ENCODE measurements at regions not wholly inside any gene's neighbourhood (a gene's known extent, or its start where the extent isn't known, plus 50 kb on each side); places are given as distances from the start of the nearest gene placed in this dataset.
"Not testable (repeated sequence)": the region's sequence is repeated elsewhere in the genome, so short reads cannot be mapped to it uniquely, and the experiment has no call there.

DNA sequence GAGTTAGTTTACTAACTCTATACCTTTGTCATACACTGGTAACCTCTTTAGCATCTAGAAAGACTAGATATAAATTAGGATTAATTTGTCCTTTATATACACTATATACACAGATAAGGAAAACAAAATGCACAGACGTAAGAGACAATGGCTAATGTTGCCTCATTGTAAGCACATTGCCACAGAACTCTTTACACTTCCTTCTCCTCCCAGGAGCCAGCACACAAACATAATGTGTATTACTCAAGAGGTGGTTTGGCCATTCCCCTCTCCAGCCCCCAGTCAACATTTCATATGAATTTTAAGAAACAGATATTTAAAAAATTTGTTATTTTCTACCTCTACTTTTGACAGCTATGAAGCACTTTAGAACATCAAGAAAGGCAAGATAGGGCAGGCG lies 131.4 kb upstream of the OR4E1 start:
- DNase-seq (ENCODE audit: insufficient read length, low spot score), result no peak
- FAIRE-seq, result no peak
- TF ChIP-seq, protein P1, sequence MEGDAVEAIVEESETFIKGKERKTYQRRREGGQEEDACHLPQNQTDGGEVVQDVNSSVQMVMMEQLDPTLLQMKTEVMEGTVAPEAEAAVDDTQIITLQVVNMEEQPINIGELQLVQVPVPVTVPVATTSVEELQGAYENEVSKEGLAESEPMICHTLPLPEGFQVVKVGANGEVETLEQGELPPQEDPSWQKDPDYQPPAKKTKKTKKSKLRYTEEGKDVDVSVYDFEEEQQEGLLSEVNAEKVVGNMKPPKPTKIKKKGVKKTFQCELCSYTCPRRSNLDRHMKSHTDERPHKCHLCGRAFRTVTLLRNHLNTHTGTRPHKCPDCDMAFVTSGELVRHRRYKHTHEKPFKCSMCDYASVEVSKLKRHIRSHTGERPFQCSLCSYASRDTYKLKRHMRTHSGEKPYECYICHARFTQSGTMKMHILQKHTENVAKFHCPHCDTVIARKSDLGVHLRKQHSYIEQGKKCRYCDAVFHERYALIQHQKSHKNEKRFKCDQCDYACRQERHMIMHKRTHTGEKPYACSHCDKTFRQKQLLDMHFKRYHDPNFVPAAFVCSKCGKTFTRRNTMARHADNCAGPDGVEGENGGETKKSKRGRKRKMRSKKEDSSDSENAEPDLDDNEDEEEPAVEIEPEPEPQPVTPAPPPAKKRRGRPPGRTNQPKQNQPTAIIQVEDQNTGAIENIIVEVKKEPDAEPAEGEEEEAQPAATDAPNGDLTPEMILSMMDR (IDR thresholded peaks at IDR 0.05; ENCODE audit: insufficient read depth, missing control alignments), result no peak

DNA sequence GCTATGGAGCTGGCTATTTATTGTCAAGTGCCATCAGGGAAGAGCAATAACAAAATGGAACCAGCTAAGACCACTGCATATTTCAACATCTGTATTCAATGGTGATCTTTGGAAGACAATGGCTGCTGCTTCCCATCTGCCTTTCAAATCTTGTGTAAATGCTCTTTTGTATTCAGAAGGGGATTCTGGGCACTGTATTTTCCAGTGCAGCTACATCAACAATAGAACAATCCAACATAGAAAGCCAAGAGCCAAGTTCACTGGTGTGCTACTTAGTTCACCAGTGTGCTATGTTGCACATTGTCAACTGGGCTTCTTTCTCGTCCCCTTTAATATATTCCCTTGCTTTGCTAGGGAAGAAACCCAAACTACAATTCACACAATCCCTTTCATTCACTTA lies 128.8 kb upstream of the OR4E1 start:
- TF ChIP-seq, protein P1 (IDR thresholded peaks at IDR 0.05; ENCODE audit: insufficient read depth, missing control alignments), result no peak

DNA sequence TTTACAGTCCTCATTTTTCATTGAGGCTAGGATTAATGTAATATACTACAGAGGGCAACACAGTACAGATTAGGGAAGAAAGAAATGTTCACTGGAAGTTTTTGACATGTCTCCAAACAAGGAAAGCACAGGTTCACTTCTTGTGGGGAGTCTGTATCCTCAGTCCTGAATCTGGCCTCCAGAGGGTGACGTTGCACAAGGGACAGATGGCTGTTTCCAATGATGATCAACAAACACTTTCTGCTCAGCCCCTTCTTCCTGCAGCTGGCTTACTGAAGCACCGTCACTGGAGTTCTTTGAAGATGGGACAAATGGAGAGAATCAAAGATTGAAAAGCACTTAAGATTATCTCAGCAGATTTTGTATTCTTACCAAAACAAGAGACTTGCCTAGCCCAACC lies 123.3 kb upstream of the OR4E1 start:
- TF ChIP-seq, protein P1 (IDR thresholded peaks at IDR 0.05; ENCODE audit: insufficient read depth, missing control alignments), result no peak
- FAIRE-seq (no peak), DNase-seq (ENCODE audit: insufficient read length, low spot score) (no peak)

More for the DNA sequence above, 128.8 kb upstream of the OR4E1 start:
- FAIRE-seq (no peak), DNase-seq (ENCODE audit: insufficient read length, low spot score) (no peak)

DNA sequence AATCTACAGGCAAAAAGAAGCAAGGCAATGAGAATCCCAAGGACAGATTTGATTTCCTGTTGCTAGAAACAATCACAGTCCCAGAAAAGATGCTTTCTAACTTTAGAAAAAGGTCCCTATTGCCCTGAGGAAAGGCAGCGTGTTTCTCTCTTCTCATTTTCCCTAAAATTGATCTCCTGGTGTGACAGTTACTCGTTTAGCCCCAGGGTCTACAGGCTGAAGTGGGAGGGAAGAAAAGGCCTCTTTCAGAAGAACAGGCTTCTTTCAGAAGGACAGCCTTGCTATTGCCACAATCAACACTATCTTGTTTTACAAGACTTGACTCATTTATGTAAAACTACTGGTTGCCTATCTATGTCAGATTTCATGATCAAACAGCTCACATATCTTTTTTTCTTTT lies 121.8 kb upstream of the OR4E1 start:
- no peak for FAIRE-seq

DNA sequence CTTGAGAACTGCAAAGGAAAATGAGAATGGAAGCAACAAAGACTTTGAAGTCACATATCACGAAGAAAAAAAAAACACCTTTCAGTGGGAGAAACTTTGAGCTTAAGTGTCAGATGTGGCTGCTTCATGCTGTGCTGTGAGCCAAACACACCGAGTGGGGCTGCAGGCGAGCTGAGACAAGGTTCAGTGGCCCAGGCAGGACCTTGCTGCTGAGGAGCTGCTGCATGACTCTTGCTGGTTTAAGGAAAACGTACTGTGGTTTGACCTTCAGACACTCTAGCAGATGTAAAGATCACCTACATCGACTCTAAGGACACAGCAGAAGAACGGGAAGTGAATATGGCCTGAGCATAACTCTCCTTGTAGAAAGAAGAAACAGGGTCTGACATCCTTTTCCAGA lies 118.1 kb upstream of the OR4E1 start:
- FAIRE-seq (no peak), DNase-seq (ENCODE audit: insufficient read length, low spot score) (no peak)
- TF ChIP-seq, protein P1 (IDR thresholded peaks at IDR 0.05; ENCODE audit: insufficient read depth, missing control alignments), result no peak

More for the DNA sequence above, 121.8 kb upstream of the OR4E1 start:
- TF ChIP-seq, protein P1 (IDR thresholded peaks at IDR 0.05; ENCODE audit: insufficient read depth, missing control alignments), result no peak
- DNase-seq (ENCODE audit: insufficient read length, low spot score), result no peak

DNA sequence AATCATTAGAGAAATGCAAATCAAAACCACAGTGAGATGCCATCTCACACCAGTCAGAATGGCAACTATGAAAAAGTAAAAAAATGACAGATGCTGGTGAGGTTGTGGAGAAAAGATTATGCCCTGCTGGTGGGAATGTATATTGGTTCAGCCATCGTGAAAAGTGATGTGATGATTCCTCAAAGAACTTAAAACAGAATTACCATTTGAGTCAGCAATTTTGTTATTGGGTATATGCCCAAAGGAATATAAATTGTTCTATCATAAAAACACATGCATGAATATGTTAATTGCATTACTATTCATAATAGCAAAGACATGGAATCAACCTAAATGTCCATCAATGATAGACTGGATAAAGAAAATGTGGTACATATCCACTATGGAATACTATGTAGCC lies 115.1 kb upstream of the OR4E1 start:
- not testable (repeated sequence) for FAIRE-seq; DNase-seq (ENCODE audit: insufficient read length, low spot score)

DNA sequence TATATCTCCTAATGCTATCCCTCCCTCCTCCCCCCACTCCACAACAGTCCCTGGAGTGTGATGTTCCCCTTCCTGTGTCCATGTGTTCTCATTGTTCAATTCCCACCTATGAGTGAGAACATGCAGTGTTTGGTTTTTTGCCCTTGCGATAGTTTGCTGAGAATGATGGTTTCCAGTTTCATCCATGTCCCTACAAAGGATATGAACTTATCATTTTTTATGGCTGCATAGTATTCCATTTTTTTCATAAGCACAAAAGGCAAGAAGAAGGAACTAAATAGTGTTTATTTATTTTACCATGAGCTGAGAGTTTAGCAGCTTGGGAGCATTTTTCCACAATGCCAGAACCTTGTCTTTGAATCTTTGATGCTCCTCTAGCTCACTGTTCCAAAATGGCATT lies 113.6 kb upstream of the OR4E1 start:
- not testable (repeated sequence) for FAIRE-seq

DNA sequence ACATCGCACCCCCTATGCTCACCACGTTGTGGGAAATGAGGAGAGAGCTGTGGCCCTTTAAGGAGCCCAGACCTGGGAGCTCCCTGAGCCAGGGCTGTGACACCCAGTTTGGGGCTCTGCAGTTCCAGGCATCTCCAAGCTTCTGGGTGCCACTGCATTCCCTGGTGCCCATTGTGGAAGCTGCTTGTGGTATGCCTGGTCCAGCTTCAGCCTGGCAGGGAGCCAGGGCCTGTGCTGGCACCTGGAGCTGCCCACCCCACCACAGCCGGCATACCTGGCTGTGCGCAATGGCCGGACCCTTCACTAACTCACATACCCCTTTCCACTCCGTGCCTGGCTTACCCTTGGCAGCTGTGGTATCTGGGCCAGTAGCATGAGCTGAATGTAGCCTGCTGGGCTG lies 107.9 kb upstream of the OR4E1 start:
- FAIRE-seq, result no peak
- TF ChIP-seq, protein P1 (IDR thresholded peaks at IDR 0.05; ENCODE audit: insufficient read depth, missing control alignments), result no peak
- DNase-seq (ENCODE audit: insufficient read length, low spot score), result no peak

More for the DNA sequence above, 113.6 kb upstream of the OR4E1 start:
- DNase-seq (ENCODE audit: insufficient read length, low spot score), result not testable (repeated sequence)

All from D721Med (cell line).